ENCODE measurements at regions not wholly inside any gene's neighbourhood (a gene's known extent, or its start where the extent isn't known, plus 50 kb on each side); places are given as distances from the start of the nearest gene placed in this dataset.
"Not testable (repeated sequence)": the region's sequence is repeated elsewhere in the genome, so short reads cannot be mapped to it uniquely, and the experiment has no call there.

- TF ChIP-seq POLR2A (IDR thresholded peaks at IDR 0.05) = no peak
- TF ChIP-seq, protein P1, sequence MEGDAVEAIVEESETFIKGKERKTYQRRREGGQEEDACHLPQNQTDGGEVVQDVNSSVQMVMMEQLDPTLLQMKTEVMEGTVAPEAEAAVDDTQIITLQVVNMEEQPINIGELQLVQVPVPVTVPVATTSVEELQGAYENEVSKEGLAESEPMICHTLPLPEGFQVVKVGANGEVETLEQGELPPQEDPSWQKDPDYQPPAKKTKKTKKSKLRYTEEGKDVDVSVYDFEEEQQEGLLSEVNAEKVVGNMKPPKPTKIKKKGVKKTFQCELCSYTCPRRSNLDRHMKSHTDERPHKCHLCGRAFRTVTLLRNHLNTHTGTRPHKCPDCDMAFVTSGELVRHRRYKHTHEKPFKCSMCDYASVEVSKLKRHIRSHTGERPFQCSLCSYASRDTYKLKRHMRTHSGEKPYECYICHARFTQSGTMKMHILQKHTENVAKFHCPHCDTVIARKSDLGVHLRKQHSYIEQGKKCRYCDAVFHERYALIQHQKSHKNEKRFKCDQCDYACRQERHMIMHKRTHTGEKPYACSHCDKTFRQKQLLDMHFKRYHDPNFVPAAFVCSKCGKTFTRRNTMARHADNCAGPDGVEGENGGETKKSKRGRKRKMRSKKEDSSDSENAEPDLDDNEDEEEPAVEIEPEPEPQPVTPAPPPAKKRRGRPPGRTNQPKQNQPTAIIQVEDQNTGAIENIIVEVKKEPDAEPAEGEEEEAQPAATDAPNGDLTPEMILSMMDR (IDR thresholded peaks at IDR 0.05) = no peak
- Histone ChIP-seq H3K9me3 (replicated peaks in 1 of 3) (no peaks in the 10 kb centered on the region), H3K27ac (no peak overlapping the region), H3K4me1 (replicated peaks in 1 of 2) (no peaks in the 10 kb centered on the region), H3K27me3 (no peaks in the 10 kb centered on the region), H3K4me3 (no peak overlapping the region), H3K36me3 (replicated peaks in 1 of 2) (no peaks in the 10 kb centered on the region)
- no peak for DNase-seq
- intact Hi-C loops (cut with DNase I) = no loop called here
These were observed 2304.0 kb downstream of the ARAP2 start for GRCh38 chr4:33940281-33940680.

GRCh38 chr4:33941854-33942253 is 2302.5 kb downstream of the ARAP2 start:
- H3K36me3 ChIP-seq (replicated peaks in 1 of 2) = no peaks in the 10 kb centered on the region
- H3K4me3 ChIP-seq = no peak overlapping the region
- no peaks in the 10 kb centered on the region for H3K27me3 ChIP-seq
- intact Hi-C loops (cut with DNase I) = no loop called here
- WGBS, 4 donors = 73 to 90% (median 77%) methylated on average over 1 of the region's 1 CpG
- TF ChIP-seq POLR2A (IDR thresholded peaks at IDR 0.05) = no peak
- TF ChIP-seq, protein P1 (IDR thresholded peaks at IDR 0.05) = no peak
- no peaks in the 10 kb centered on the region for H3K4me1 ChIP-seq (replicated peaks in 1 of 2)
- no peak for DNase-seq
- H3K9me3 ChIP-seq (replicated peaks in 1 of 3) = no peaks in the 10 kb centered on the region
- no peak overlapping the region for H3K27ac ChIP-seq

GRCh38 chr4:33948921-33949320 is 2295.4 kb downstream of the ARAP2 start:
- Histone ChIP-seq H3K27ac (no peak overlapping the region), H3K36me3 (replicated peaks in 1 of 2) (no peaks in the 10 kb centered on the region), H3K9me3 (replicated peaks in 1 of 3) (no peaks in the 10 kb centered on the region), H3K4me3 (no peak overlapping the region), H3K4me1 (replicated peaks in 1 of 2) (no peaks in the 10 kb centered on the region), H3K27me3 (no peaks in the 10 kb centered on the region)
- intact Hi-C loops (cut with DNase I) = no loop called here
- DNase-seq = no peak
- TF ChIP-seq, protein P1 (IDR thresholded peaks at IDR 0.05) = no peak
- TF ChIP-seq POLR2A (IDR thresholded peaks at IDR 0.05) = no peak

GRCh38 chr4:33953848-33954247 is 2290.5 kb downstream of the ARAP2 start:
- DNase-seq; H3K36me3 ChIP-seq (replicated peaks in 1 of 2); H3K4me3 ChIP-seq; H3K27ac ChIP-seq; H3K27me3 ChIP-seq; intact Hi-C loops (cut with DNase I); H3K4me1 ChIP-seq (replicated peaks in 1 of 2); H3K9me3 ChIP-seq (replicated peaks in 1 of 3): not testable (repeated sequence)
- 90 to 93% (median 91%) methylated on average over 3 to 4 of the region's 4 CpGs for WGBS, 4 donors

GRCh38 chr4:33954759-33955158 is 2289.6 kb downstream of the ARAP2 start:
- Histone ChIP-seq H3K27ac (no peak overlapping the region), H3K9me3 (replicated peaks in 1 of 3) (no peaks in the 10 kb centered on the region), H3K36me3 (replicated peaks in 1 of 2) (no peaks in the 10 kb centered on the region), H3K27me3 (no peaks in the 10 kb centered on the region), H3K4me3 (no peak overlapping the region), H3K4me1 (replicated peaks in 1 of 2) (no peaks in the 10 kb centered on the region)
- 86 to 100% (median 91%) methylated on average over 6 to 10 of the region's 10 CpGs for WGBS, 4 donors
- no peak for DNase-seq
- intact Hi-C loops (cut with DNase I) = no loop called here
- no peak for TF ChIP-seq POLR2A (IDR thresholded peaks at IDR 0.05)
- TF ChIP-seq, protein P1 (IDR thresholded peaks at IDR 0.05) = no peak

Data from adrenal gland (tissue), 9 donors.